Left lung (tissue), 4 donors: ENCODE measurements at regions not wholly inside any gene's neighbourhood (a gene's known extent, or its start where the extent isn't known, plus 50 kb on each side); places are given as distances from the start of the nearest gene placed in this dataset.
"Not testable (repeated sequence)": the region's sequence is repeated elsewhere in the genome, so short reads cannot be mapped to it uniquely, and the experiment has no call there.

ENCODE experiments used
- ATAC-seq: fragments of 200-7000 bp; cut with Tn5 transposase; one replicate; pipeline ENCODE4 v1.9.1; 2020; ENCODE audit warnings: moderate library complexity
- DNase-seq, 4 donors: peaks; one replicate each; pipeline ENCODE4 v3.0.0-alpha.2; 2013 to 2020
- H3K27ac ChIP-seq, 2 donors: fragments of 200-600 bp; sonication (generic) in 1 of 2; one replicate each; pipeline versions ENCODE4 v1.5.0 to v1.8.0; 2020 to 2021
- H3K27me3 ChIP-seq, 2 donors: fragments of 200-600 bp; sonication (generic) in 1 of 2; one replicate each; pipeline versions ENCODE4 v1.5.0 to v1.8.0; 2020 to 2021
- H3K36me3 ChIP-seq, 2 donors: fragments of 200-600 bp; sonication (generic) in 1 of 2; one replicate each; pipeline versions ENCODE4 v1.5.0 to v1.8.0; 2020 to 2021
- H3K4me1 ChIP-seq, 2 donors: fragments of 200-600 bp; one replicate each; pipeline ENCODE4 v1.8.0; 2021
- H3K4me3 ChIP-seq, 2 donors: fragments of 200-600 bp; sonication (generic) in 1 of 2; one replicate each; pipeline versions ENCODE4 v1.5.0 to v1.8.0; 2020 to 2021; ENCODE audit warnings: mild to moderate bottlenecking in 1 of 2
- H3K9me3 ChIP-seq, 2 donors: fragments of 200-600 bp; sonication (generic) in 1 of 2; one replicate each; pipeline versions ENCODE4 v1.5.0 to v1.8.0; 2020 to 2021
- intact Hi-C, 2 donors: fragments of 100-400 bp; cut with DNase I; formaldehyde crosslinking; loops; one replicate each; pipeline versions ENCODE4 v1.11.2 to v1.14.2; 2022
- TF ChIP-seq, protein P1 (sequence below), 2 donors: fragments of 200-600 bp; sonication (generic) in 1 of 2; IDR thresholded peaks; one replicate each; pipeline versions ENCODE4 v1.5.0 to v1.8.0; 2021; ENCODE audit warnings: antibody characterized with exemption in 2 of 2
- donor health status: DM: no; HTN: yes; CAD: no.
- donor health status: DM: no; HTN: no; CAD: no.

GRCh38 chr17:56723421-56723820 is 110.3 kb downstream of the C17orf67 start:
- Histone ChIP-seq H3K27ac (no peak overlapping the region), H3K36me3 (no peaks in the 10 kb centered on the region), H3K4me3 (no peak overlapping the region), H3K27me3 (no peaks in the 10 kb centered on the region), H3K9me3 (no peaks in the 10 kb centered on the region), H3K4me1 (no peaks in the 10 kb centered on the region)
- intact Hi-C loops: no loop called here
- DNase-seq (no peak), ATAC-seq (no peak)
- TF ChIP-seq, protein P1, sequence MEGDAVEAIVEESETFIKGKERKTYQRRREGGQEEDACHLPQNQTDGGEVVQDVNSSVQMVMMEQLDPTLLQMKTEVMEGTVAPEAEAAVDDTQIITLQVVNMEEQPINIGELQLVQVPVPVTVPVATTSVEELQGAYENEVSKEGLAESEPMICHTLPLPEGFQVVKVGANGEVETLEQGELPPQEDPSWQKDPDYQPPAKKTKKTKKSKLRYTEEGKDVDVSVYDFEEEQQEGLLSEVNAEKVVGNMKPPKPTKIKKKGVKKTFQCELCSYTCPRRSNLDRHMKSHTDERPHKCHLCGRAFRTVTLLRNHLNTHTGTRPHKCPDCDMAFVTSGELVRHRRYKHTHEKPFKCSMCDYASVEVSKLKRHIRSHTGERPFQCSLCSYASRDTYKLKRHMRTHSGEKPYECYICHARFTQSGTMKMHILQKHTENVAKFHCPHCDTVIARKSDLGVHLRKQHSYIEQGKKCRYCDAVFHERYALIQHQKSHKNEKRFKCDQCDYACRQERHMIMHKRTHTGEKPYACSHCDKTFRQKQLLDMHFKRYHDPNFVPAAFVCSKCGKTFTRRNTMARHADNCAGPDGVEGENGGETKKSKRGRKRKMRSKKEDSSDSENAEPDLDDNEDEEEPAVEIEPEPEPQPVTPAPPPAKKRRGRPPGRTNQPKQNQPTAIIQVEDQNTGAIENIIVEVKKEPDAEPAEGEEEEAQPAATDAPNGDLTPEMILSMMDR (IDR thresholded peaks at IDR 0.05): no peak

GRCh38 chr17:56724664-56725063 is 109.1 kb downstream of the C17orf67 start:
- DNase-seq: no peak
- H3K9me3 ChIP-seq: no peaks in the 10 kb centered on the region
- no peaks in the 10 kb centered on the region for H3K36me3 ChIP-seq
- H3K27ac ChIP-seq: no peak overlapping the region
- TF ChIP-seq, protein P1 (IDR thresholded peaks at IDR 0.05): no peak
- H3K27me3 ChIP-seq: no peaks in the 10 kb centered on the region
- no peak overlapping the region for H3K4me3 ChIP-seq
- H3K4me1 ChIP-seq: no peaks in the 10 kb centered on the region
- intact Hi-C loops: no loop called here
- no peak for ATAC-seq

- ATAC-seq: no peak
- no peaks in the 10 kb centered on the region for H3K27me3 ChIP-seq
- no peaks in the 10 kb centered on the region for H3K9me3 ChIP-seq
- no peaks in the 10 kb centered on the region for H3K36me3 ChIP-seq
- intact Hi-C loops: no loop called here
- no peaks in the 10 kb centered on the region for H3K4me1 ChIP-seq
- H3K27ac ChIP-seq: no peak overlapping the region
- TF ChIP-seq, protein P1 (IDR thresholded peaks at IDR 0.05): no peak
- H3K4me3 ChIP-seq: no peak overlapping the region
- no peak for DNase-seq
Measured at GRCh38 chr17:56725144-56725543, 108.6 kb downstream of the C17orf67 start.

DNA sequence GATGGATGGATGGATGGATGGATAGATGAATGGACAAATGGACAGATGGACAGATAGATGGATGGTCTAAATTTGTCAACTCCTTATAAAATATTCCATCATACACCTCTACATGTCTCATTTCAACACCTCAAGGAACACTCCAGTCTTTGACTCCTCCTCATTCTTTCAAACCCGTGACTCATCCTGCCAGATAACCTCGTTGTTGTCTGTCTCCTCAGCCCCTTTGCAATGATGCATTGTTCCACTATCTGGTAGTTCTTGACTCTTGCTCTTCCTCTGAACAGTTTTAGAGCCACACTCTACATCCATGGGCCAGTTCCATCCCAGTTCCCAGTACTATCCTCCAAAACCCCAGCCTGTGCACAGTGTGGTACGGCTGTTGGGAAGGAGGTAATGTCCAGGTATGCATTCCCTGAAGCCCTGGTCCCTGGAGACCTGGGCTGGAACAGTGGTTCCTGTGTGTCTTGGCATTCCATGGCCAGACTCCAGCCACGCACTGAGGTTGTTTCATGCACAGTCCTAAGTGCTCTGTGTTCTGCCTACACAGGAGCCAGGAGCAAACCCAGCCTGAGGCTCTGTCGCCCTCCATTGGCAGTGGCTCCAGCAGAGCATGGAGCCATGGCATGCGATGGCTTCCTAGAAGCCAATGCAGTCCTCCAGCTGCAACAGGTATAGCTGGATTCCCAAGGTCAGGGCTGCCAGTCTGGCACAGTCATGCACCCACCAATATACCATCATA is 105.7 kb downstream of the C17orf67 start:
- Histone ChIP-seq H3K36me3 (no peaks in the 10 kb centered on the region), H3K9me3 (no peaks in the 10 kb centered on the region), H3K27me3 (no peaks in the 10 kb centered on the region), H3K27ac (no peak overlapping the region), H3K4me3 (no peak overlapping the region), H3K4me1 (no peaks in the 10 kb centered on the region)
- intact Hi-C loops: no loop called here
- ATAC-seq: no peak
- DNase-seq: no peak
- TF ChIP-seq, protein P1 (IDR thresholded peaks at IDR 0.05): no peak

- ATAC-seq: not testable (repeated sequence)
Measured at GRCh38 chr17:56731096-56731495, 102.6 kb downstream of the C17orf67 start.

DNA sequence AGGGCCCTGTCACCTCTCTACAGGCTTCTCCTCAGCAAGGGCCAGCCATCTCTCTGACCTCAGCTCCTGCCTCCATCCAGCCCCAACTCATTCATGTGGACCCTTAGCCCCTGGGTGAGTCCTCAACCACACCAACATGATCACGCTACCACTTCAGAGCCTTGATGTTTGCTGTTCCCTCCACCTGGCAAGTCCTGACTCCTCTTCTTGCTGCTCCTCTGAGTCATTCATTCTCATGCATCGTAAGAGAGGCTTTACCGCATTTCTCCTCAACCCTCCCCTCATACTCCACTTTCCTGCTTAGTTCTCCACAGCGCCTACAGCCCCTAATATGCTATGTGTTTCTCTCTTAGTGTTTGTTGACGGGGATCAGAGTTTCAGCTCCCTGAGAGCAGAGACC is 99.9 kb downstream of the C17orf67 start:
- DNase-seq (no peak), ATAC-seq (no peak)
- H3K27ac ChIP-seq: no peak overlapping the region
- intact Hi-C loops: no loop called here
- no peaks in the 10 kb centered on the region for H3K36me3 ChIP-seq
- no peaks in the 10 kb centered on the region for H3K9me3 ChIP-seq
- no peak overlapping the region for H3K4me3 ChIP-seq
- no peaks in the 10 kb centered on the region for H3K27me3 ChIP-seq
- TF ChIP-seq, protein P1 (IDR thresholded peaks at IDR 0.05): no peak
- no peaks in the 10 kb centered on the region for H3K4me1 ChIP-seq

More at GRCh38 chr17:56731096-56731495, 102.6 kb downstream of the C17orf67 start:
- H3K9me3 ChIP-seq, H3K4me1 ChIP-seq, intact Hi-C loops, H3K27me3 ChIP-seq, H3K27ac ChIP-seq, DNase-seq, H3K36me3 ChIP-seq, H3K4me3 ChIP-seq: not testable (repeated sequence)
